Iris pigment epithelial cell (primary cell): ENCODE measurements at regions not wholly inside any gene's neighbourhood (a gene's known extent, or its start where the extent isn't known, plus 50 kb on each side); places are given as distances from the start of the nearest gene placed in this dataset.
"Not testable (repeated sequence)": the region's sequence is repeated elsewhere in the genome, so short reads cannot be mapped to it uniquely, and the experiment has no call there.

Experiments used
- DNase-seq: peaks from one replicate; pipeline ENCODE4 v3.0.0-alpha.2; 2011; ENCODE audit warnings: low read depth

DNA sequence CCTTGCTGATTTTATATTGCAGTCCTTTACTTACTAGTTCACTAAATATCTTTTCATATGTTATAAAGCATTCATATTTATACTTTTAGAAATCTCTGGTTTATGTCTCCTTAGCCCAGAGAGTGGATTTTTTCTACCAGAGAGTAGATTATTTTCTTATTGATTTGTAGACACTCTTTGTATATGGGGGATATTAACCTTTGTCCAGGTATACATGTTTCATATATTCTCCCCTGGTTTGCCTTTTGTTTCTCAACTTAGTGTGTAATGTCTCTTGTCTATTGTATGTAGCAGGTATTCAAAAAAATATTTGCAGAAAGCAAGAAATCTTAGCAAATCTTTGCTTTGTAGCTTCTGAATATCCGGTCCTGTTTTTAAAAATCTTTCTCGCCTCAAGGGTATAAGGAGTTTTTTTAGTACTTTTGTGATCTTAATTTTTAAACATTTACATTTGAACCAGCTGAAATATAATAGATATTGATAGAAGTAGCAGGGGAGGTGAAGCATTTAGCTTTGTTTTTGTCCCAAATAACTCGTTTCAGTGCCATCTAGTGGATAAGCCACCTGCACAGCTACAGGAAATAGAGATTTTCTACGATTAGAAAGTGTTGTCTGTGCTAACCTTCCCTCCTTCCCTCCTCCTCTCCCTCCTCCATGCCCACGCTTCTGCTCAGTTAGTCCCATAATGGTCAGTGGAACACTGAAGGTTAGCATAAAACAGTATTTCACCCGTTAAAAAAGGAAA lies 97.0 kb downstream of the PHETA1 start:
- DNase-seq, result no peak

DNA sequence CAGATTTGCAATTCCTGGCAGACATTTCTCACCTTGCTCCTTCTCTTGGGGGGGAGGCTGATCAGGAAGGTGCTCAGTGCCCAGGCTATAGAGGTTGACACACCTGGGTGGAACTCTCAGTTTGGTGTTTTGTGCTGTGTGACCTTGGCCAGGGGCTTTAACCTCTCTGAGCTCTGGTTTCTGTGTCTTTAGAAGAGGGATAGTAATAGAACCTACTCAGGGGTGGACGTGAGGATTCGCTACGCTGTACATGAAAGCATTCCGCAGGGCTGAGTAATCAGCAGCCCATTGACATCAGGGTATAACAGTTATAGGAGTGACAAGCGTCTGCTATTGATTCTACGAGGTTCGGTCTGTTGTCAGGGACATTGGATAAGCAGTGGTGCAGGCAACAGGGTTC lies 98.1 kb downstream of the PHETA1 start:
- DNase-seq, result peak; percentile 9

DNA sequence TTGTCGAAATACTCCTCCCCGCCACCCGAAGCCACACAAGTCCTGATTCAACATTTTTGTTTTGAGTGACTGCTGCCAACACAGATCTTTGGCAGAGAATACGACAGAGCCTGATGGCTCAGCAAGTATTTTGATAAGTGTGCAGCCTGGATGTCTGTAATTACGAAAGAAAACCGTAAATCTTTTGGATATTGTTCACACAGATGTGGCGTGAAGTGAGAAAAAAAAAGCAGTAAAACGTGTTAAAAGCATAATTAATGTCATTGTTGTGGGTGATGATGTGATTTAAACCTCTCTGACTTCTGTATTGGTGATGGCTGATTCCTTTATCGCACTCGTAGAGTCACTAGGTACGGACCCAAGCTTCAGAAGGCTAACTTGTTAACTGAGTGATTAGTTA lies 98.7 kb downstream of the PHETA1 start:
- DNase-seq, result no peak

DNA sequence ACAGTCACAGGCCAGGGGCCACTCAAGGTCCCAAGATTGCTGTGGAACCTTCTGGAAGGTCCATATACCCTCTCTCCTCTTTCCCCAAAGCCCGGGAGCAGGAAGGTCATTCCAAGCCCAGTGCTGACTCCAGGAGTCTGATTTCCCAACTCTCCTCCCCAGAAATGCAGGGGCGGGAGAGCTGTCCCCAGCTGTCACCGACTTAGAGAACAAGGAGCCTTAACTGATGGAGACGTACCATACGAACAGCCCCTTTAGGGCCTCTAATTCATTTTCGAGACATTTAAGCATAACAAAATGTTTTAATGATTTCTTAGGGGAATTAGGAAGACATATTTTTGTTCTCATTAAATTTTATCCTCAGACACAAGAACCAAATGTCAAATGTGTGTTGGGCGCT lies 99.2 kb downstream of the PHETA1 start:
- DNase-seq, result no peak

DNA sequence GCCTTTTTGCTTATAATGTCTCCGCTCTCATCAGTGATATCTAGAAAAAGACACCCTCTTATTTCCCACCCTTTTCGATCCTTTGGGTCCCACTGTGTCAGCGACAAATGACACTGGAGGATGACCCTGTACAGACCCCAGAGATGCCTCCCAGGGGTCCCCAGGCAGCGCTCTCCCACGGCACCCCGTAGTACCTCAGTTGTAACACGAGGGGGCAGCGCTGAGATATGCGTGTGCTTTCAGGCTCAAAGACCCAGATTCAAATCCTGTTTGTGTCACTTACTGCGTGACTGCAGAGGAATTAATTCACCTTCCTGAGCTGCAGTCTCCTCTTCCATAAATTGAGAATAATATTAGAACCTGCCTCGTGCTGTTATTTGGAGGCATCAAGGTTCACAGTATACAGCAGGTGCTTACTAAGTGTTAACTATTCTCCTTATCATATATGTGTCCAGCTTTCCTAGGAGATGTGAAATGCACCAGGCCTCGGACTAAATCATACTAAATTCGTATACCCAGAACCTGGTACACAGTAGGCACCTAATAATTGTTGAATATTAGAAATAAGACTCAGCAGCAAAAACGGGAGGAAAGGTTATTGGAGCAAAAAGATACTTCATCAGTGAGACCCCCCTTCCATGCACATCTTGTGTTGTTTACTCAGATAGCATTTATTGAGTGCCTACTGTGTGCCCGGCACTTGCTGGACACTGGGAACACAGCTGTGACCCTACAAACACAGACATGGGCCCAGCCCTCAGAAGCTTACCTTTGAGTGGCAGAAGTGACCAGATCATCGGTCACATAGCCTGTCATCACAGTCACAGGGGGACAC lies 99.9 kb downstream of the PHETA1 start:
- peak; percentile 7 for DNase-seq

DNA sequence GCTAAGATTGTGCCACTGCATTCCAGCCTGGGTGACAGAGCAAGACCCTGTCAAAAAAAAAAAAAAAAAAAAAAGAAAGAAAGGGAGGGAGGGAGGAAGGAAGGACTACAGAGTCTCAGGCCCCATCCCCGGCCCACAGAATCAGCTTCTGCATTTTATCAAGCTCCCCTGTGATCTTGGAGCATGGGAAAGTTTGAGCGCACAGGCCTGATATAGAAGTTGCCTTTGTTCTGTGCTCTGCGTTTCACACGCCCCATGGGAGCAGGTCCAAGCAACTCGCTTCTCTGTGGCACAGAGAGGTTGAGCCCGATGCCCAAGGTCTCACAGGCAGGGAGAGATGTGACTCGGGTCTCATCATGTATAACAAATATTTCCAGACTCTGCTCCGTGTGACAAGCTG lies 101.8 kb downstream of the PHETA1 start:
- no peak for DNase-seq

DNA sequence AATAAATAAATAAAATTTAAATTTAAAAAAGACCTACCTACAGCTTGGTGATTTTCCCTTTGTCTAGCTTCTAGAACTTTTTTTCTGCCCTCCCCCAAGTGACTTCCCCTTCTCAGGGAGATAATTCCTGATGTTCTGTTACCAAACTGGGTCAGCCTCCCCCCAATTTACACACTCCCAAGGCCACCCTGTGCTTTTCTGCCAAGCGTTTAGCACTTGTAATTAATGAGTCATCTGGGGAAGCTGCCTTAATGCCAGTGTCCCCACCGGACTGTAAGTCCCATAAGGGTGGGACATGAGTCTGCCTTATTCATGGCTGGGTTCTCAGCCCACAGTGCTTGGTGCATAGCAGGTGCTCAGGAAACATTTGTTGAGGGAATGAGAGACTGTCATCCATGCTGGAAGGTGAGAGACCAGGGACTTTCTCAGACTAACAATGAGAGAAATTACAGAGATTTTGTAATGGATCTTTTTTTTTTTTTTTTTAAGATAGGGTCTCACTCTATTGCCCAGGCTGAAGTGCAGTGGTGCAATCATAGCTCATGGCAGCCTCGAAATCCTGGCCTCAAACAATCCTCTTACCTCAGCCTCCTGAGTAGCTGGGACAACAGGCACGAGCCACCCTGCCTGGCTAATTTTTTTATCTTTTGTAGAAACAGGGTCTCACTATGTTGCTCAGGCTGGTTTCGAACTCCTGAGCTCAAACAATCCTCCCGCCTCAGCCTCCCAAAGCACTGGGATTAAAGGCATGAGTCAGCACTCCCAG lies 106.8 kb downstream of the PHETA1 start:
- DNase-seq, result no peak

DNA sequence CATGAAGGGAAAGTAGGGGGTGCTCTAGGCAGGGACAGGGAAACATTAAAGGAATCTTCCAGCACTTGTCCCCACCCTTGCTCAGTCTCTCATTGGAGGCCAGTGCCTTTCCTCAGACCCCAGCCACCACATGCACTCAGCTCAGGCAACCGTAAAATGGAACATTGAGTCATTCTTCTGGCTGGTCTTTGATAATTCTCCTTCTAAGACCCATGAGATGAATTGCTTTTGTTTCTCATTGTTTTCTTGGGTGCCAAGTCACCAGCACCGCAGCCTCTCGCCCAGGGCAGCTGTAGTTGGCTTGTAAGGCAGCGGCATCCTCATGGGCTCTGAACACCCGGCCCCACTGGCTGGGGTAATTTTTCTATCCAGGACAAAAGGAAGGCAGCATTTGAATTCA lies 108.2 kb downstream of the PHETA1 start:
- no peak for DNase-seq

DNA sequence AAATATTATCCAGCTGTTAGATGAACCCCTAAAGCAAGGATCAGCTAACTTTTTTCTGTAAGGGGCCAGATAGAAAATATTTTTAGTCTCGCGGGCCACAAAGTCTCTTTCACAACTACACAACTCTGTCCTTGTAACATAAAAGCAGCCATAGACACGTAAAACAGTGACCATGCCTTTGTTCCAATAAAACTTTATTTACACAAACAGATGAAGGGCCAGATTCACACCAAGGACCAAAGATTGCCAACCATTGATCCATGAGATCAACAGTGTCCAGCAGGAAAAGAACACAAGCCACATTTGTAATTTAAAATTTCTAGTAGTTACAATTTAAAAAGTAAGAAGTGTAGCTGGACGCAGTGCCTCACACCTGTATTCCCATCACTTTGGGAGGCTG lies 109.7 kb downstream of the PHETA1 start:
- no peak for DNase-seq

DNA sequence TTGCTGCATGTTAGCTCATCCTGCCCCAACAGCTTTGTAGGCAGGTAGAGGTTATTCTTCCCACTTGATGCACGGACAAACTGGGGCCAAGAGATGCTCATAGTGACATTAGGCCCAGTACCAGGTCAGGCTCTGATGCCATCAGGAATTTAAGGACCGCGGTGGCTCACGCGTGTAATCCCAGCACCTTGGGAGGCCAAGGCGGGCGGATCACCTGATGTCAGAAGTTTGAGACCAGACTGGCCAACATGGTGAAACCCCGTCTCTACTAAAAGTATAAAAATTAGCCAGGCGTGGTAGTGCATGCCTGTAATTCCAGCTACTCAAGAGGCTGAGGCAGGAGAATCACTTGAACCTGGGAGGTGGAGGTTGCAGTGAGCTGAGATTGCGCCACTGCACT lies 110.8 kb downstream of the PHETA1 start:
- not testable (repeated sequence) for DNase-seq

DNA sequence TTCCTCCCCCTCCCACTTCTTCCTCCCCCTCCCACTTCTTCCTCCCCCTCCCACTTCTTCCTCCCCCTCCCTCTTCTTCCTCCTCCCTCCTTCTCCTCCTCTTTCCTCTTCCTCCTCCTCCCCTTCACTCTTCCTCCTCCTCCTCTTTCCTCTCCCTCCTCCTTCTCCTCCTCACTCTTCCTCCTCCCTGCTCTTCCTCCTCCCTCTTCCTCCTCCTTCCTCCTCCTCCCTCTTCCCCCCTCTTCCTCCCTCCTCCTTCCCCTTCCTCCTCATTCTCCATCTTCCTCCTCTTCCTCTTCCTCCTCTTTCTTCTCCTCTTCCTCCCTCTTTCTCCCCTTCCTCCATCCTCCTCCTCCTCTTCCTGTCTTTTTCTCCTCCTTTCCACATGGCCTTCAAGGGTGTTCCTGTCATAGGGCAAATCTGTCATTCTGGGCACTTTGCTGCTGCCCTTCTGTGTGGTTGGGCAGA lies 111.4 kb downstream of the PHETA1 start:
- DNase-seq, result no peak

DNA sequence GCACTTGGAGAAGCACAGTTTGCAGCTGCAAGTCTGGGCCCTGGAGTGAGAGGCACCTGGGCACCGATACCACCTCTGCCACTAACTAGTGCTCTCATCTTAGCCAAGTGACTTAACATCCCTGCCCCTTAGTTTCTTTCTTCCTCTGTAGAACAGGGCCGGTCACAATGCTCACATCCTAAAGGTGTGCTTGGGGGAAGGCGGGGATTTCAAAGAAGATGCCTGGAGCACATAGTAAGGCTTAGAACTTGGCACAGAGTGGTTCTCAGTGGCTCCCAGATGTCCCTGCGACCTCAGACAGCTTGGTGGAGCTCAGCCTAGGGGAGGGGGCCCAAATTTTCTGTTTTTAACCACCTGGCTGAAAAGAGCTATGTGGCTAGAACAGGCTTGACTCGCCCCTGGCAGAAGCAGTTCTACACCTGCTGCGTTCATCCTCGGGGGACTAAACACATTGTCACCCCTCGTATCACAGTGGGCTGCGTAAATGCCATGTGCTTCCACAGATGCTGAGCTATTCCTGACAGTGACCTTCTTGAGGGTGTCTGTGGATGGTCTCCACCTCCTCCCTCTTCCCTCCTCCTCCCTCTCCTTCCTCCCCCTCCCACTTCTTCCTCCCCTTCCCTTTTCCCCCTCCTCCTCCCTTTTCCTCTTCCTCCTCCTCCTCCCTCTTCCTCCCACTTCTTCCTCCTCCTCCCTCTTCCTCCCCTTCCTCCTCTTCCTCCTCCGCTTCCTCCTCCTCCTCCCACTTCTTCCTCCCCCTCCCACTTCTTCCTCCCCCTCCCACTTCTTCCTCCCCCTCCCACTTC lies 112.1 kb downstream of the PHETA1 start:
- DNase-seq, result no peak

DNA sequence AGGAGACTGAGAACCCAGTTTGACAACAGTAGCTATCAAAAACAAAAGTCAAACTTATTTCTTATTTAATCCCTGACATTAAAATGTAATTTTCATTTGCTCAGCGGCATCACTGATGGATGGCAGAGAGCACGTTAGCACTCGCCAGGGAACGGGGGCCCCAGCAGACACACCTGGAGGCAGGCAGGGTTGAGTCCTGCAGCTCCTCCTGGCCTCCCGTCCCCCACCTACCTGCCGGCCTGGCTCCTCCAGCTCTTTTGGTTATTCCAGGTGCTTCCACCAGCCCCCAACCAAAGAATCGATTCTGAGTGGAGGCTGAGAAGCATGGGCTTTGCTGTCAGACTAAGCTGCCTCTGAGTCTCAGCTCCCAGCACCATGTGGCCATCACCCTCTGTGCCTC lies 113.6 kb downstream of the PHETA1 start:
- DNase-seq, result no peak

DNA sequence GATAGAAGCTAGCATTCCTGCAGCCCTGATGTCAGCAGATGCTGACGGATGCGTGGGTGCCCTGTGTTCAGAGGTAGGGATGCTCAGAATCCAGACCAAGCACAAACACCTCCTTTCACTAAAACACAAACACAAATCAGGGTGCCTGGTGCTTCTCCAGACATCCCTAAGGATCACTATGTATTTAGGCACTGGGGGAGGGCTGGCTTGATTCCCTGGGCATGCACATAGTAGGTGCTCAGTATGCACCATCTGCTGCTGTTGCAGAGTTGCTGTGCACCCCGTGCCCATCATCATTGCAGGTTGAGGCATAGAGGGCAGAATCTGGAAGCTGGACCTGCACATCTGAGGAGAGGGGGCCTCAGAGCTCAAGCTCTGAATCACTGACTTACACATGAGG lies 114.8 kb downstream of the PHETA1 start:
- no peak for DNase-seq

DNA sequence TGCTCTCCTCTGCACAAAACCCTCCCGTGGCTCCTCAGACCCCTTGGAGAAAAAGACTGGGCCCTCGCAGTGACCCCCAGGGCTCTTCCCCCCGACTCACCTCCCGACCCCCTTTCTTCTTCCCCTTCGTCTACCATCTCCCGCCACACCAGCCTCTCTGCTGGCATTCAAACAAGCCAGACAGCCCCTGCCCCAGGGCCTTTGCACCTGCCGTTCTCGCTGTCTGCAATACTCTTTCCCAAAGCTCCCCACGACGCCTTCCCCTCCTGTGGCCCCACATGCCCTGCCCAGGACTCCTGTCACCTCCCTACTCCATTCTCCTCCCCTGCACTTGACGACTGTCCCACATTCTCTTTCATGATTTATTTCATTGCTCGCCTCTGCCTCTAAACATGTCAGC lies 115.7 kb downstream of the PHETA1 start:
- no peak for DNase-seq

DNA sequence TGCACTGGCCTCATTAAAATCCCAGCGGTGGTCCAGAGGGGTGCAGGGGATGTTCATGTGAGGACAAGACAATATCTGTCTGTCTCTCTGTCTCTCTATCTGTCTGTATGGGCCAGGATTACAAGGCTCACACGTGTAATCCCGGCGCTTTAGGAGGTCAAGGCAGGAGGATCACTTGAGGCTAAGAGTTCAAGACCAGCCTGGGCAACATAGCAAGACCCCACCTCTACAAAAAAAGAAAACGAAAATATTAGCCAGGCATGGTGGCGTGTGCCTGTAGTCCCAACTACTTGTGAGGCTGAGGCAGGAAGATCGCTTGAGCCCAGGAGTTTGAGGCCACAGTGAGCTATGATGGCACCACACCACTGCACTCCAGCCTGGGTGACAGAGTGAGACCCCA lies 117.1 kb downstream of the PHETA1 start:
- DNase-seq, result no peak

DNA sequence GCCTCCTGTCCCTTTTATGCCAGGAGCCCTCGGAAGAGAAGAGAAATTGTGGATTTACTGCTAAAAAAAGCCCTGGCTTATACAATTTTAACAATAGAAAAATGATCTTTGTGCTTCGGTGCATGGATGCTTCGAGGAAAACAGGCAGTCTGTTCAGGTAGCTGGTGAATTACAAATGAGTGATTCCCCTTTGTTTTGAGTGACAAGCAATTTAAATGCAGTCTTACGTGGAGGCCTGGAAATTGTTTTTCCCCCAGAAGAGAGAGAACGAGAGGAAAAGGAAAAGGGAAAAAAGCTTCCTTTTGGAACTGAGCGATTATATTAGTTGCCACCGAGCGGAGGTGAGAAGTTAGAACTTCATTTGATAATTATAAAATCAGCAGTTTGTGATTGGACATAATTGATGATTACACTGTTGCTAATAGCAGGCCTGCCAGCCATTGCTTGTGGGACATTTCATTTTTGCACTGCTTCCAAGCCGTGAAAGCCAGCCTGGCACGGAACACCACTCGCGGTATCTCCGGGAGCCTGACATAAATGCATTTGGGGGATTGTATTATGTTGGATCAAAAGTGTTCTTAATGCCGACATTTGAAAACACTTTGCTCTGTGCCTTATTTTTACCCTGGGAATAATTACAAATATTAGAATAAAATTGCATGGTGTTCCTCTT lies 117.7 kb downstream of the PHETA1 start:
- no peak for DNase-seq

DNA sequence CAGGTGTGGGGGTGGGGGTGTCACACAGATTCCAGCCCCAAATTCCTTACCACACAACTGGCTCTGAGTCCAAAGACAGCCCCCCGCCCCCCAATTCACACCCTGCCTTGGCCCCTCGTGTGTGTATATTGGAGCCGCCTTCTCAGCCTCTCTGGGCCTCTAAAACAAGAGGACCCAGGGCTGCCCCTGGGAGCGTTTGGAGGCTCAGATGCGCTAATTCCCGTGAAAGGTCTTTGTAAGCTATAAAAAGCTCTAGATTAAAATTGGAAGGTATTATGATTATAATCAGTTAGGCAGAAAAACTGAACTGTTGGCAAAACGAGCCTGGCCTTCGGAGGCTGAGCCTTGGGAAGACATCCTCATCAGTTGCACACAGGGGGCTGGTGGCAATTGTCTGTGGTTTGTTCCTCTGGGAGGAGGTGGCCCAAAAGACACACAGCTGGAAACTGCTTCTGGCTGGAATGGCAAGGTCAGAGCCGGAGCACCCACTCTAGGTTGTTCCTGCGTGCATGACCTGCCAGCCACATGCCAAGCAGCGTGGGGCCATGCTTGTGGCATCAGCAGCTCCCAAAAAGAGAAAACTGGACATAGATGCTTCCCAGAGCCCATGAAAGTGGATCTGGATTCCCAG lies 118.5 kb downstream of the PHETA1 start:
- DNase-seq, result no peak

DNA sequence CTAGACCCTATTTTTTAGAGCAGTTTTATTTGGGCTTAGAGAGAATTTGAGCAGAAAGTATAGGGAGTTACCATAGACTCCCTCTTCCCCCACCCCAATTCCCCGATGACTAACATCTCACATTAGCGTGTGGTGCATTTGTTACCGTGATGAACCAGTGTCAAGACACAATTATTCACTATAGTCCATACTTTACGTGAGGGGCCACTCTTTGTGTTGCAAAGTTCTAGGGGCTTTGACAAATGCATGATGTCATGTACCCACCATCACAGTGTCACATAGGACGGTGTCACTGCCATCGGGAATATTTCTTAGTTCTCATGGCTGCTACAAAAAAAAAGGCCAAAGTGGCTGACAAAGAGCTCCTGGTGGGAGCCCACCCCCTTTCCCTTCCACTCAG lies 119.1 kb downstream of the PHETA1 start:
- no peak for DNase-seq

DNA sequence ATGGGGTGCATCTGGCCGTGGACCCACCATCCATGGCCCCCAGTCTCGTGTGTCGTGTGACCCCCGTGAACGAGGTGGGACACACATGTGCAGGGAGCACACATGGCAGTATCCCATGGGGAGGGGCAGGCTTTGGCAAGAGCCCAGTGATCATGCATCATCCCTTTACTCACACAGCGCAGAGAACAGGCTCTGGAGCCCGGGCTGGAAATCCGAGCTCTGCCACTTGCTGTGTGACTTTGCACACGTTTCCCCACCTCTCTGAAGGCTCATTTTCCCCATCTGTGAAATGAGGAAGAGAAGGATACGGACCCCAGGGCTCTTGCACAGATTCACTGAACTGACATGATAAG lies 119.9 kb downstream of the PHETA1 start:
- no peak for DNase-seq
